ENCODE measurements at regions not wholly inside any gene's neighbourhood (a gene's known extent, or its start where the extent isn't known, plus 50 kb on each side); places are given as distances from the start of the nearest gene placed in this dataset.

DNA sequence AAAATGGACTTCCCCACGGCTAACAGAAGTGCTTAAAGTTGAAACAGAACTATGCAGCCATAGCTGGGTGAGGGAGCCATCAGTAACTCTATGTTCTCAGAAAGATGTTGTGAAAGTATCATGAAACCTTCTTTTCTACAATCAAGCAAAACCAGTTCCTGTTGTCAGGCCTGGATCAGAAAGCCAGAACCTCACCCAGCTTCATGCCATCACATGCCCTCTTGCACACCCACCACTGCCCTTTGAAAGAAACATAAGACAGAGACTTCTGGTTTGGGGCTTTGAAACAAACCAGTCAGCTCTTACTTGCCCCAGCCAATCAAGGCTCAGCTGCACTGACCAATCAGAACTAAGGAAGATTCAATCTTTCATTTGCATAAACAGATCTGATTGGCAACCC lies 230.8 kb upstream of the FERD3L start:
- H3K4me1 ChIP-seq: no peaks in the 10 kb centered on the region
- H3K27ac ChIP-seq: no peak overlapping the region
- no peaks in the 10 kb centered on the region for H3K27me3 ChIP-seq
- WGBS, 2 donors: 54 to 69% methylated on average over 1 of the region's 1 CpG
- no peak for ATAC-seq (ENCODE audit: low FRiP score in 2 of 2)
- no peak overlapping the region for H3K4me3 ChIP-seq
- H3K9me3 ChIP-seq: no peaks in the 10 kb centered on the region
- TF ChIP-seq POLR2A (IDR thresholded peaks at IDR 0.05): no peak
- TF ChIP-seq EP300 (IDR thresholded peaks at IDR 0.05): no peak
- TF ChIP-seq POLR2AphosphoS5 (IDR thresholded peaks at IDR 0.05): no peak
- TF ChIP-seq, protein P1, sequence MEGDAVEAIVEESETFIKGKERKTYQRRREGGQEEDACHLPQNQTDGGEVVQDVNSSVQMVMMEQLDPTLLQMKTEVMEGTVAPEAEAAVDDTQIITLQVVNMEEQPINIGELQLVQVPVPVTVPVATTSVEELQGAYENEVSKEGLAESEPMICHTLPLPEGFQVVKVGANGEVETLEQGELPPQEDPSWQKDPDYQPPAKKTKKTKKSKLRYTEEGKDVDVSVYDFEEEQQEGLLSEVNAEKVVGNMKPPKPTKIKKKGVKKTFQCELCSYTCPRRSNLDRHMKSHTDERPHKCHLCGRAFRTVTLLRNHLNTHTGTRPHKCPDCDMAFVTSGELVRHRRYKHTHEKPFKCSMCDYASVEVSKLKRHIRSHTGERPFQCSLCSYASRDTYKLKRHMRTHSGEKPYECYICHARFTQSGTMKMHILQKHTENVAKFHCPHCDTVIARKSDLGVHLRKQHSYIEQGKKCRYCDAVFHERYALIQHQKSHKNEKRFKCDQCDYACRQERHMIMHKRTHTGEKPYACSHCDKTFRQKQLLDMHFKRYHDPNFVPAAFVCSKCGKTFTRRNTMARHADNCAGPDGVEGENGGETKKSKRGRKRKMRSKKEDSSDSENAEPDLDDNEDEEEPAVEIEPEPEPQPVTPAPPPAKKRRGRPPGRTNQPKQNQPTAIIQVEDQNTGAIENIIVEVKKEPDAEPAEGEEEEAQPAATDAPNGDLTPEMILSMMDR (IDR thresholded peaks at IDR 0.05): no peak
- DNase-seq: no peak
- no peaks in the 10 kb centered on the region for H3K36me3 ChIP-seq

DNA sequence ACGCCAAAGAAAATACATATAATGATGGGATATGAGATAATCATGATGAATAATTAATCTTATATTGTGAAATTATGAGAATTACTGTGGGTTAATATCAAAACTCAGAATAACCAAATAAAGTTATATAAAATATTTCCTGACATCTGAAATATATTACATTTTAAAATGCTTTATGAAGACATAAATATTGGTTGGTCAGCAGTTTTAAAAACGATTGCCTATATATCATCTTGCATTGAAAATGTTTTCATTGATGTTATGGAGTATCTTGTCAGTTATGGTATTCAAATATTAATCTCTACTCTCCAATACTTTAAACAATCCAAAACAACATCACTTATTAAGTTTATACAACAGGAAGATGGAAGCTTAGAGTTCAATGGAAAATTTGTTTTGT lies 228.1 kb upstream of the FERD3L start:
- Histone ChIP-seq H3K9me3 (no peaks in the 10 kb centered on the region), H3K27me3 (no peaks in the 10 kb centered on the region), H3K36me3 (no peaks in the 10 kb centered on the region), H3K27ac (no peak overlapping the region), H3K4me3 (no peak overlapping the region), H3K4me1 (no peaks in the 10 kb centered on the region)
- no peak for DNase-seq
- TF ChIP-seq, protein P1 (IDR thresholded peaks at IDR 0.05): no peak
- TF ChIP-seq POLR2AphosphoS5 (IDR thresholded peaks at IDR 0.05) (no peak), POLR2A (IDR thresholded peaks at IDR 0.05) (no peak), EP300 (IDR thresholded peaks at IDR 0.05) (no peak)
- WGBS, 2 donors: 71 to 73% methylated on average over 2 of the region's 2 CpGs
- no peak for ATAC-seq (ENCODE audit: low FRiP score in 2 of 2)

DNA sequence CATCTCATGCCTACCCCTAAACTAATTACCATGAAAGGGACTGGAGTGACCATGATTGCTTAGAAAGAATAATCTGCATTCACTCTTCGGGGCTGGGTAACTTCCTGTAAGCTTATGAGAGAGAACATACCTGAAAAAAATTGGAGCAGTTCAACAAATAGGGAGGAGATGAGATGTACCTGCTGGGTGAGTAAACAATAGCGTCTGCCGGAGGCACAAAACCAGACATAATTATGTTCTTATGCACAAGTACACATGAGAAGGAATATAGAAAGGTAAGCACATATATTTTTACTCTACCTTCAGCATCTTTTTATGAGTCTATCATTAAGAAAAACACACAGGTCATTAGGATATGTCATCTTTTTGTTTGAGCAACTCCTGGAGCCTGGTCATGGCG lies 224.6 kb upstream of the FERD3L start:
- DNase-seq (no peak), ATAC-seq (ENCODE audit: low FRiP score in 2 of 2) (no peak)
- WGBS, 2 donors: 77 to 88% methylated on average over 4 of the region's 4 CpGs
- Histone ChIP-seq H3K27ac (no peak overlapping the region), H3K4me3 (no peak overlapping the region), H3K9me3 (no peaks in the 10 kb centered on the region), H3K4me1 (no peaks in the 10 kb centered on the region), H3K36me3 (no peaks in the 10 kb centered on the region), H3K27me3 (no peaks in the 10 kb centered on the region)
- TF ChIP-seq EP300 (IDR thresholded peaks at IDR 0.05) (no peak), POLR2A (IDR thresholded peaks at IDR 0.05) (no peak), POLR2AphosphoS5 (IDR thresholded peaks at IDR 0.05) (no peak)
- TF ChIP-seq, protein P1 (IDR thresholded peaks at IDR 0.05): no peak

DNA sequence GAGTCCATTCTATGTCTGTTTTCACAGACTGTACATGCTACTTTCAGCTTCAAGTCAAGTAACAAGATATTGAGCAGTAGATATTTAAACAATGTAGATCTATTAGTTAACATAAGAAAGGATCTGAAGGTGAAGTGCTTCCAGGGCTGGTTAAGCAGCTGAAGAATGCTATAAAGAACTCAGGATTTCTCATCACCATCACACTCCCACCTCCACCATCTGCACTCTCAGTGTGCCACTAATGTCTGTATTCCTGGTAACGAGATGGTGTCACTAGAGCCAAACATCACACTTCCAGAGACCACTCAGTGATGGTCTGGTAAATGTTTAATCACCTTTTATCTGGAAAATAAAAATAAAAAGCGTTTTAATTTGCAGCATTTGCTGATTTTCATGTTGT lies 224.0 kb upstream of the FERD3L start:
- no peaks in the 10 kb centered on the region for H3K4me1 ChIP-seq
- no peak for ATAC-seq (ENCODE audit: low FRiP score in 2 of 2)
- TF ChIP-seq POLR2AphosphoS5 (IDR thresholded peaks at IDR 0.05): no peak
- TF ChIP-seq POLR2A (IDR thresholded peaks at IDR 0.05): no peak
- TF ChIP-seq, protein P1 (IDR thresholded peaks at IDR 0.05): no peak
- TF ChIP-seq EP300 (IDR thresholded peaks at IDR 0.05): no peak
- no peaks in the 10 kb centered on the region for H3K36me3 ChIP-seq
- no peak for DNase-seq
- no peak overlapping the region for H3K27ac ChIP-seq
- H3K9me3 ChIP-seq: no peaks in the 10 kb centered on the region
- WGBS, 2 donors: 71 to 72% methylated on average over 2 of the region's 2 CpGs
- no peaks in the 10 kb centered on the region for H3K27me3 ChIP-seq
- no peak overlapping the region for H3K4me3 ChIP-seq

DNA sequence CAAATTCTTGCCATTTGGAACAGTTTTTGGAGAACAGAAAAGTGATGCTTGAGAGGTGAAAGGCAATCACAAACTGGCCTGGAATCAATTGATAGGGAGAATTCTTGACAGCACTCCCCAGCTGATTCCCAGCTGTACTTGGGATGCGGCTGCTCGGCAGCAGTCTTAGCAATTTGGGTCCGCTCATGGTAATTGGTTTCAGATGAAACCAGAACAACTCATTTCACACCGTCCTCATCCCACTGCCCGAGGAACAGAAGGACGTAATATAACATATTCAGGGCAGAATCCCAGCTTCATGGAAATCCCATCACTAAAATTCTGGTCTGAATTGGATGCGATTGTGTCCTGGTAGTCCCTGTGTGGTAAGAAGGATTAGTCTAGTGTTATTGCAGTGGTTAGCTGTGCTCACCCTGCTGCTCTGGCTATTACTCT lies 223.3 kb upstream of the FERD3L start:
- TF ChIP-seq EP300 (IDR thresholded peaks at IDR 0.05) (no peak), POLR2A (IDR thresholded peaks at IDR 0.05) (no peak), POLR2AphosphoS5 (IDR thresholded peaks at IDR 0.05) (no peak)
- TF ChIP-seq, protein P1 (IDR thresholded peaks at IDR 0.05): no peak
- Histone ChIP-seq H3K27ac (no peak overlapping the region), H3K4me3 (no peak overlapping the region), H3K36me3 (no peaks in the 10 kb centered on the region), H3K9me3 (no peaks in the 10 kb centered on the region), H3K27me3 (no peaks in the 10 kb centered on the region), H3K4me1 (no peaks in the 10 kb centered on the region)
- ATAC-seq (ENCODE audit: low FRiP score in 2 of 2) (no peak), DNase-seq (no peak)
- WGBS, 2 donors: 84 to 85% methylated on average over 7 of the region's 7 CpGs
